ENCODE measurements at regions not wholly inside any gene's neighbourhood (a gene's known extent, or its start where the extent isn't known, plus 50 kb on each side); places are given as distances from the start of the nearest gene placed in this dataset.
"Not testable (repeated sequence)": the region's sequence is repeated elsewhere in the genome, so short reads cannot be mapped to it uniquely, and the experiment has no call there.

- no peak for DNase-seq (ENCODE audit: low spot score)
Observed at GRCh38 chr2:208935531-208935930, 488.3 kb upstream of the MAP2 start.

- no peak for DNase-seq (ENCODE audit: low spot score)
Observed at GRCh38 chr2:208937521-208937920, 486.3 kb upstream of the MAP2 start.

- no peak for DNase-seq (ENCODE audit: low spot score)
Observed at GRCh38 chr2:208939852-208940251, 484.0 kb upstream of the MAP2 start.

- no peak for DNase-seq (ENCODE audit: low spot score)
Observed at GRCh38 chr2:208945719-208946256, 478.1 kb upstream of the MAP2 start.

- DNase-seq (ENCODE audit: low spot score) = no peak
Observed at GRCh38 chr2:208948073-208948472, 475.8 kb upstream of the MAP2 start.

- no peak for DNase-seq (ENCODE audit: low spot score)
Observed at GRCh38 chr2:208970070-208970469, 453.8 kb upstream of the MAP2 start.

GRCh38 chr2:208977582-208977981 is 446.3 kb upstream of the MAP2 start:
- no peak for DNase-seq (ENCODE audit: low spot score)

- DNase-seq (ENCODE audit: low spot score) = no peak
Observed at GRCh38 chr2:208978946-208979345, 444.9 kb upstream of the MAP2 start.

GRCh38 chr2:208980321-208980720 is 443.5 kb upstream of the MAP2 start:
- no peak for DNase-seq (ENCODE audit: low spot score)

- DNase-seq (ENCODE audit: low spot score) = no peak
Observed at GRCh38 chr2:208982831-208983230, 441.0 kb upstream of the MAP2 start.

GRCh38 chr2:208983486-208983885 is 440.4 kb upstream of the MAP2 start:
- no peak for DNase-seq (ENCODE audit: low spot score)

GRCh38 chr2:208984376-208985090 is 439.3 kb upstream of the MAP2 start:
- no peak for DNase-seq (ENCODE audit: low spot score)

- no peak for DNase-seq (ENCODE audit: low spot score)
Observed at GRCh38 chr2:208985644-208986043, 438.2 kb upstream of the MAP2 start.

GRCh38 chr2:208990716-208991115 is 433.1 kb upstream of the MAP2 start:
- DNase-seq (ENCODE audit: low spot score) = no peak

GRCh38 chr2:208999911-209000310 is 423.9 kb upstream of the MAP2 start:
- DNase-seq (ENCODE audit: low spot score) = no peak

- DNase-seq (ENCODE audit: low spot score) = no peak
Observed at GRCh38 chr2:209002054-209002453, 421.8 kb upstream of the MAP2 start.

- no peak for DNase-seq (ENCODE audit: low spot score)
Observed at GRCh38 chr2:209005371-209005770, 418.5 kb upstream of the MAP2 start.

GRCh38 chr2:209008636-209009287 is 415.1 kb upstream of the MAP2 start:
- no peak for DNase-seq (ENCODE audit: low spot score)

- not testable (repeated sequence) for DNase-seq (ENCODE audit: low spot score)
Observed at GRCh38 chr2:209018633-209019032, 405.2 kb upstream of the MAP2 start.

- no peak for DNase-seq (ENCODE audit: low spot score)
Observed at GRCh38 chr2:209029249-209029648, 394.6 kb upstream of the MAP2 start.

GRCh38 chr2:209044307-209044706 is 379.5 kb upstream of the MAP2 start:
- DNase-seq (ENCODE audit: low spot score) = no peak

GRCh38 chr2:209046163-209046562 is 377.7 kb upstream of the MAP2 start:
- no peak for DNase-seq (ENCODE audit: low spot score)

GRCh38 chr2:209049608-209050007 is 374.2 kb upstream of the MAP2 start:
- DNase-seq (ENCODE audit: low spot score) = no peak

- DNase-seq (ENCODE audit: low spot score) = no peak
Observed at GRCh38 chr2:209062210-209062609, 361.6 kb upstream of the MAP2 start.
